Peyer's patch (tissue), 4 donors: ENCODE measurements at regions not wholly inside any gene's neighbourhood (a gene's known extent, or its start where the extent isn't known, plus 50 kb on each side); places are given as distances from the start of the nearest gene placed in this dataset.
A peak's percentile ranks its signal among the peaks of the same experiment; 100 is the strongest.

ENCODE experiments used
- DNase-seq, 3 donors: peaks; one replicate each; pipeline ENCODE4 v3.0.0-alpha.2; 2017 to 2019
- H3K27ac ChIP-seq, 4 donors: fragments of 200-600 bp; sonication (generic); one replicate each; pipeline ENCODE4 v1.5.1; 2016 to 2019
- H3K27me3 ChIP-seq, 2 donors: fragments of 200-600 bp; sonication (generic); one replicate each; pipeline ENCODE4 v1.5.1; 2019
- H3K36me3 ChIP-seq, 3 donors: fragments of 200-600 bp; sonication (generic); one replicate each; pipeline ENCODE4 v1.5.1; 2016 to 2019
- H3K4me1 ChIP-seq, 4 donors: fragments of 200-600 bp; sonication (generic); one replicate each; pipeline ENCODE4 v1.5.1; 2016 to 2019
- H3K4me3 ChIP-seq, 4 donors: fragments of 200-600 bp; sonication (generic); 1 replicate in 3 of 4; 2 replicates in 1 of 4; pipeline ENCODE4 v1.5.1; 2016 to 2019; ENCODE audit warnings: mild to moderate bottlenecking in 1 of 4
- H3K9me3 ChIP-seq, 4 donors: fragments of 200-600 bp; sonication (generic); one replicate each; pipeline ENCODE4 v1.5.1; 2016 to 2019; ENCODE audit warnings: mild to moderate bottlenecking in 1 of 4
- CTCF ChIP-seq, 6 experiments: fragments of 450-650 bp in 4 of 6; fragments of 200-600 bp in 2 of 6; sonication (generic) in 1 of 6; IDR thresholded peaks; one replicate each; pipeline ENCODE4 v1.5.1; 2017 to 2019; ENCODE audit warnings: antibody characterized with exemption in 6 of 6, mild to moderate bottlenecking in 3 of 6, moderate library complexity in 1 of 6
- POLR2A ChIP-seq, 2 donors: fragments of 450-650 bp; IDR thresholded peaks; one replicate each; pipeline ENCODE4 v1.5.1; 2017; ENCODE audit warnings: antibody characterized with exemption in 2 of 2, mild to moderate bottlenecking in 2 of 2, moderate library complexity in 2 of 2

DNA sequence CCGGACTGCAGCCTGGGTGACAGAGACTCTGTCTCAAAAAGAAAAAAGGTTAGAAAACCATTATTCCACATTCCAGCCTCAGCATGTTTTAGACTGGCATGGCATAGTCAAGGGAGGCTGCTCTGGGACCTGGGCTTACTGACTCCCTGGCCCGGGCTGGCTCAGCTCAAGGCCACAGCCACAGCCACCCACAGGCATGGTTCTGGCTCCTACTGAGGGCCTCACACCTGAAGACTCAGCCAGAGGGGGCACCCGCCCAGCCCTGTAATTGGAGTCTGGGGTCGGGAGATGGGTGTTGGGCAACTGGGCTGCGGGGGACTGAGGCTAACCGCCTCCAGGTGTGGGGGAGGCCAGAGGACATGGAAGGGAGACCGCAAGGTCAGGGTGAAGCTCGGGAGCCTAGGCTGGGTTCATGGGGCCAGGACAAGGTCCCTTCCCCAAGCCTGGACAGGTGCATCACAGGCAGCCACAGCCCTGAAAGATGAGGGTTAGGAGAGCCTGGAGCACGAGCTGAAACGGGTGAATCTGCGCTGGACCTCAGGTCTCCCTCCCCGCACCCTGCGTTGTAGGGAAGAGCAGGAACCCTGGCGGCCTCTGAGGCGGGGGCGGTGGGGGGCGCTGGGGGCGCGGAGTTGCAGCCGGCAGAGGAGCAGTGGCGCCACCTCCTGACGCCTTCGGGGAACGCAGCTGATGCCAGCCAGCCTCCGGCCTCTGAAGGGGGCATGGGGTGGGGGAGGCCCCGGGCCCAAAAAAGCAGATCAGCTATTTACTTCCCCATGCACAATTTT, 67.7 kb upstream of the SRSF6 start:
- Histone ChIP-seq H3K4me1 (no peaks in the 10 kb centered on the region), H3K4me3 (no peak overlapping the region), H3K9me3 (no peaks in the 10 kb centered on the region), H3K27ac (no peak overlapping the region), H3K27me3 (no peaks in the 10 kb centered on the region), H3K36me3 (no peaks in the 10 kb centered on the region)
- TF ChIP-seq CTCF (IDR thresholded peaks at IDR 0.05) (no peak), POLR2A (IDR thresholded peaks at IDR 0.05) (no peak)
- no peak for DNase-seq

DNA sequence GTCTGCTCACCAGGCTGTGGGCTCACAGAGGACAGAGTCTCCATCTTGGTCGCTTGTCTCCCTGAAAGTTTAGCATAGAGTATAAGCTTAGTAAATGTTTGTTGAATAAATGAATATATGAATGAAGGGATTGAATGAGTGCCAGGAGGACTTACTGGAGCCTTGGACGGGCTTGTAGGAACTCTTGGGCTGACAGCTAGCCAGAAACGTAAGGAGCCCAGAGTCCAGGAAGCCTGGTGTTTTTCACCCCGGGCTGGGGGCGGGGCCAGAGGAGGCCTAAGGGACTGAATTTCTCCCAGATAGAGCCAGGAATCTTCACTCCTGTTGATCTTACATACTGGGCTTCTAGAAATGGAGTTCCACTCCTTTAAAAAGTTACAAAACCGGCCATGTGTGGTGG, 68.5 kb upstream of the SRSF6 start:
- TF ChIP-seq POLR2A (IDR thresholded peaks at IDR 0.05) (no peak), CTCF (IDR thresholded peaks at IDR 0.05) (no peak)
- peak overlapping the region in 1 of 4 donors; percentile 31 for H3K27ac ChIP-seq
- H3K4me1 ChIP-seq: no peaks in the 10 kb centered on the region
- no peaks in the 10 kb centered on the region for H3K9me3 ChIP-seq
- no peaks in the 10 kb centered on the region for H3K27me3 ChIP-seq
- no peak overlapping the region for H3K4me3 ChIP-seq
- no peaks in the 10 kb centered on the region for H3K36me3 ChIP-seq
- DNase-seq: no peak

DNA sequence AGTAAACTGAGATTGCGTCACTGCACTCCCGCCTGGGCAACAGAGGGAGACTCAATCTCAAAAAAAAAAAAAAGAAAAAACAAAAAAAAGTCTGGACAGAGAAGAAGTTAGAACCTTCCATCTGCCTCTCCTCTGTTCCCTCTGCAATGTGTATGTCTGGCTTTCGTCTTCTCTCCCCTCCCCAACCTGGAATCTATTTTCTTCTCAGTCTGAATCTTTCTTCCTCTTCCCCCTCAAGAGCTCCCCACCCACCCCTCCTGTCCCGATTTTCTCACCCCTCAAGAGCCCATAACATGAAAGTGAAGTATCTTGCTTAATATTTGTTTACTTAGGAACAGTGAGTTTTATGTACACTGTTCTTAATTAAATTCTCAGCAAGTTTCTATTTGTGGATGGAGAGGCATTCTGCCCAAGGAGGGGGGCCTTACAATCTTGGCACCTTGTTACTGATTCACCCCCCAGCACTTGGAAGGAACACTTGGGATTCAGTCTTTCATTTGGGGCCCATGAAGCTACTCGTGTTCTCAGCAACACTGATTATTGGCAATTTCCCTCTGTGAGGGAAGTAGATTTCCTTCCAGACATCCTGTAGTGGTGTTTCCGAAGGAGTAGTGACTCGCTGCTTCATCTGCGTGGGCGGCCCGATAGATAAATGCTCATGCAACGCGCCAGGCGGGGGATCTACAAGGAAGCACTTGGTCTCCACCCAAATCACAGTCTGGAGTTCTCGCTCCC, 69.3 kb upstream of the SRSF6 start:
- Histone ChIP-seq H3K36me3 (no peaks in the 10 kb centered on the region), H3K9me3 (no peaks in the 10 kb centered on the region), H3K27me3 (no peaks in the 10 kb centered on the region), H3K4me1 (no peaks in the 10 kb centered on the region), H3K4me3 (no peak overlapping the region), H3K27ac (peak overlapping the region in 1 of 4 donors; percentile 31)
- no peak for TF ChIP-seq POLR2A (IDR thresholded peaks at IDR 0.05)
- TF ChIP-seq CTCF (IDR thresholded peaks at IDR 0.05): no peak
- DNase-seq: no peak

GRCh38 chr20:43387737-43388136, 70.0 kb upstream of the SRSF6 start:
- Histone ChIP-seq H3K36me3 (no peaks in the 10 kb centered on the region), H3K27ac (no peak overlapping the region), H3K4me3 (no peak overlapping the region), H3K9me3 (no peaks in the 10 kb centered on the region), H3K27me3 (no peaks in the 10 kb centered on the region), H3K4me1 (no peaks in the 10 kb centered on the region)
- no peak for DNase-seq
- TF ChIP-seq CTCF (IDR thresholded peaks at IDR 0.05) (no peak), POLR2A (IDR thresholded peaks at IDR 0.05) (no peak)

DNA sequence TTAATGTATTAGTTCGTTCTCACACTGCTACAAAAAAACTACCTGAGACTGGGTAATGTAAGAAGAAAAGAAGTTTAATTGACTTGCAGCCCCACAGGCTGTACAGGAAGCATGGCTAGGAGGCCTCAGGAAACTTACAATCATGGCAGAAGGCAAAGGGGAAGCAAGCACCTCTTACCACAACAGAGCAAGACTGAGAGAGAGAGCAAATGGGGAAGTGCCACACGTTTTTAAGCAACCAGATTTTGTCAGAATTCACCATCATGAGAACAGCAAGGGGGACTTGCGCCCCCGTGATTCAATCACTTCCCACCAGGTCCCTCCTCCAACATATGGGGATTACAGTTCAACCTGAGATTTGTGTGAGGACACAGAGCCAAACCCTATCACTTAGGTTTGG, 70.8 kb upstream of the SRSF6 start:
- no peak for DNase-seq
- no peaks in the 10 kb centered on the region for H3K36me3 ChIP-seq
- H3K27ac ChIP-seq: no peak overlapping the region
- no peak for TF ChIP-seq CTCF (IDR thresholded peaks at IDR 0.05)
- TF ChIP-seq POLR2A (IDR thresholded peaks at IDR 0.05): no peak
- no peaks in the 10 kb centered on the region for H3K4me1 ChIP-seq
- H3K27me3 ChIP-seq: no peaks in the 10 kb centered on the region
- no peak overlapping the region for H3K4me3 ChIP-seq
- no peaks in the 10 kb centered on the region for H3K9me3 ChIP-seq
